IMR-90 (cell line): ENCODE measurements at regions not wholly inside any gene's neighbourhood (a gene's known extent, or its start where the extent isn't known, plus 50 kb on each side); places are given as distances from the start of the nearest gene placed in this dataset.

ENCODE experiments used
- ATAC-seq: fragments of 200-7000 bp; cut with Tn5 transposase; 2 replicates; pipeline ENCODE4 v1.9.1; 2020; ENCODE audit warnings: low read depth, mild to moderate bottlenecking, moderate library complexity
- BruUV-seq: library from RNA; stranded (reverse); fragments of 400-500 nt; replicated peaks from 2 replicates; lab custom pipeline; 2021; lab: Mats Ljungman, UMichigan
- CTCF ChIA-PET: fragments of 300-600 bp; formaldehyde crosslinking; extraction: SDS; loops from one replicate; lab custom pipeline; 2021; ENCODE audit warnings: antibody characterized with exemption; lab: Yijun Ruan, JAX
- POLR2A ChIA-PET: fragments of 300-600 bp; sonication (Branson Sonifier 250); formaldehyde crosslinking; loops from one replicate; lab custom pipeline; 2022; ENCODE audit warnings: antibody characterized with exemption; ENCODE audit not compliant: unreplicated experiment; lab: Charles Lee
- DNase-seq: peaks from one replicate; pipeline ENCODE4 v3.0.0; 2013
- H2AFZ ChIP-seq: replicated peaks from 2 replicates; pipeline ENCODE3; 2013; ENCODE audit warnings: low read length, mild to moderate bottlenecking; ENCODE audit not compliant: poor library complexity
- H2AK5ac ChIP-seq: 2 replicates; pipeline ENCODE4 v1.6.1; 2013; ENCODE audit warnings: low read depth, low read length, inconsistent platforms
- H2AK9ac ChIP-seq: replicated peaks from 2 replicates; pipeline ENCODE3; 2013; ENCODE audit warnings: mild to moderate bottlenecking, low read depth, low read length, moderate library complexity; ENCODE audit not compliant: poor library complexity
- H2BK120ac ChIP-seq: 2 replicates; pipeline ENCODE4 v1.6.1; 2013; ENCODE audit warnings: low read depth, low read length, inconsistent platforms
- H2BK15ac ChIP-seq: 3 replicates; pipeline ENCODE4 v1.6.1; 2013; ENCODE audit warnings: low read depth, low read length, inconsistent platforms
- H2BK20ac ChIP-seq: 2 replicates; pipeline ENCODE4 v1.6.1; 2013; ENCODE audit warnings: low read depth, mild to moderate bottlenecking, inconsistent platforms, low read length, moderate library complexity
- H2BK5ac ChIP-seq: 2 replicates; pipeline ENCODE4 v1.6.1; 2013; ENCODE audit warnings: mild to moderate bottlenecking, low read depth, low read length, inconsistent platforms; ENCODE audit not compliant: poor library complexity, severe bottlenecking
- H3K14ac ChIP-seq: replicated peaks from 2 replicates; pipeline ENCODE4 v1.6.1; 2013; ENCODE audit warnings: low read depth, low read length, inconsistent platforms
- H3K18ac ChIP-seq: 2 replicates; pipeline ENCODE4 v1.6.1; 2013; ENCODE audit warnings: low read depth, low read length, control low read depth
- H3K23ac ChIP-seq: 2 replicates; pipeline ENCODE4 v1.6.1; 2013; ENCODE audit warnings: low read depth, low read length, inconsistent platforms
- H3K27ac ChIP-seq: 2 replicates; pipeline ENCODE4 v1.5.1; 2013; ENCODE audit warnings: mild to moderate bottlenecking, control low read depth, low read length; ENCODE audit not compliant: insufficient read depth
- H3K27me3 ChIP-seq: 2 replicates; pipeline ENCODE4 v1.6.1; 2013; ENCODE audit warnings: low read length; ENCODE audit not compliant: control insufficient read depth, insufficient read depth
- H3K36me3 ChIP-seq: 2 replicates; pipeline ENCODE4 v1.6.1; 2013; ENCODE audit warnings: low read length, mixed read lengths; ENCODE audit not compliant: control insufficient read depth, insufficient read depth
- H3K4ac ChIP-seq: 2 replicates; pipeline ENCODE4 v1.6.1; 2013; ENCODE audit warnings: low read depth, low read length, inconsistent platforms
- H3K4me1 ChIP-seq: 2 replicates; pipeline ENCODE4 v1.6.1; 2013; ENCODE audit warnings: low read length, mixed read lengths; ENCODE audit not compliant: control insufficient read depth, insufficient read depth
- H3K4me2 ChIP-seq: 2 replicates; pipeline ENCODE4 v1.6.1; 2013; ENCODE audit warnings: low read depth, mild to moderate bottlenecking, control low read depth, low read length, moderate library complexity
- H3K4me3 ChIP-seq: 2 replicates; pipeline ENCODE4 v1.5.1; 2013; ENCODE audit warnings: low read depth, mild to moderate bottlenecking, control low read depth, low read length, moderate library complexity; ENCODE audit not compliant: insufficient read depth
- H3K56ac ChIP-seq: 2 replicates; pipeline ENCODE4 v1.6.1; 2013; ENCODE audit warnings: low read length, inconsistent platforms; ENCODE audit not compliant: insufficient read depth; ENCODE audit errors: extremely low read depth
- H3K79me1 ChIP-seq, 2 experiments: 2 replicates each; pipeline ENCODE4 v1.6.1; 2013; ENCODE audit warnings: low read length in 2 of 2, inconsistent platforms in 1 of 2, low read depth in 1 of 2
- H3K9ac ChIP-seq: 2 replicates; pipeline ENCODE4 v1.6.1; 2013; ENCODE audit warnings: low read depth, low read length, control low read depth
- H3K9me1 ChIP-seq: 2 replicates; pipeline ENCODE4 v1.6.1; 2013; ENCODE audit warnings: low read length, inconsistent platforms; ENCODE audit not compliant: insufficient read depth
- H3K9me3 ChIP-seq: 2 replicates; pipeline ENCODE4 v1.6.1; 2013; ENCODE audit warnings: low read length; ENCODE audit not compliant: control insufficient read depth, insufficient read depth
- H4K20me1 ChIP-seq: 2 replicates; pipeline ENCODE4 v1.6.1; 2013; ENCODE audit warnings: low read length, inconsistent platforms; ENCODE audit not compliant: insufficient read depth
- H4K5ac ChIP-seq: 2 replicates; pipeline ENCODE4 v1.6.1; 2013; ENCODE audit warnings: mild to moderate bottlenecking, low read depth, low read length, control low read depth
- H4K8ac ChIP-seq, 2 experiments: 2 replicates each; pipeline ENCODE4 v1.6.1; 2013; ENCODE audit warnings: low read depth in 2 of 2, low read length in 2 of 2, control low read depth in 1 of 2, inconsistent platforms in 1 of 2
- H4K91ac ChIP-seq: 2 replicates; pipeline ENCODE4 v1.6.1; 2013; ENCODE audit warnings: low read depth, low read length, inconsistent platforms; ENCODE audit not compliant: insufficient read depth
- BHLHE40 ChIP-seq: fragments of 150-350 bp; IDR thresholded peaks from 2 replicates; pipeline ENCODE4 v1.6.1; 2016; ENCODE audit warnings: mild to moderate bottlenecking, low read depth, low read length
- CEBPB ChIP-seq: IDR thresholded peaks from 2 replicates; pipeline ENCODE4 v1.6.1; 2012; ENCODE audit warnings: low read depth, low read length, improper control_type of control experiment
- CHD1 ChIP-seq: IDR thresholded peaks from 2 replicates; pipeline ENCODE4 v1.6.1; 2012; ENCODE audit warnings: low read depth, low read length, improper control_type of control experiment
- FOS ChIP-seq: fragments of 150-350 bp; IDR thresholded peaks from 2 replicates; pipeline ENCODE4 v1.6.1; 2016; ENCODE audit warnings: low read depth, low read length
- MAFK ChIP-seq: IDR thresholded peaks from 2 replicates; pipeline ENCODE4 v1.6.1; 2012; ENCODE audit warnings: low read depth, low read length, improper control_type of control experiment
- MAZ ChIP-seq: IDR thresholded peaks from 2 replicates; pipeline ENCODE4 v1.6.1; 2012; ENCODE audit warnings: low read depth, mild to moderate bottlenecking, low read length, improper control_type of control experiment, moderate library complexity, borderline replicate concordance
- MXI1 ChIP-seq: IDR thresholded peaks from 2 replicates; pipeline ENCODE4 v1.6.1; 2012; ENCODE audit warnings: low read depth, mild to moderate bottlenecking, low read length, moderate library complexity, borderline replicate concordance
- NFE2L2 ChIP-seq: fragments of 150-350 bp; IDR thresholded peaks from 2 replicates; pipeline ENCODE4 v1.6.1; 2016; ENCODE audit warnings: low read depth, mild to moderate bottlenecking, low read length
- POLR2A ChIP-seq: IDR thresholded peaks from 2 replicates; pipeline ENCODE4 v1.6.1; 2012; ENCODE audit warnings: mild to moderate bottlenecking, low read depth, low read length
- RAD21 ChIP-seq: IDR thresholded peaks from 2 replicates; pipeline ENCODE4 v1.6.1; 2012; ENCODE audit warnings: low read length, improper control_type of control experiment
- RCOR1 ChIP-seq: IDR thresholded peaks from 2 replicates; pipeline ENCODE4 v1.6.1; 2012; ENCODE audit warnings: mild to moderate bottlenecking, low read length, improper control_type of control experiment; ENCODE audit not compliant: insufficient replicate concordance
- RFX5 ChIP-seq: IDR thresholded peaks from 2 replicates; pipeline ENCODE4 v1.8.0; 2012; ENCODE audit warnings: low read depth, mild to moderate bottlenecking, low read length, moderate library complexity
- SMC3 ChIP-seq: fragments of 150-350 bp; IDR thresholded peaks from 2 replicates; pipeline ENCODE4 v1.6.1; 2016; ENCODE audit warnings: low read depth, mild to moderate bottlenecking, antibody characterized with exemption, low read length, moderate library complexity
- dilution Hi-C: fragments of 300-500 bp; cut with HindIII; formaldehyde crosslinking; loops from one replicate; pipeline ENCODE4 v1.14.3; 2018; ENCODE audit warnings: low sequenced_read_pairs; ENCODE audit not compliant: unreplicated experiment
- in situ Hi-C: fragments of 300-500 bp; cut with MboI; formaldehyde crosslinking; loops from 3 replicates; pipeline ENCODE4 v1.14.3; 2019; ENCODE audit warnings: low sequenced_read_pairs, inconsistent platforms, mixed read lengths
- intact Hi-C: fragments of 100-400 bp; cut with micrococcal nuclease; formaldehyde crosslinking; loops from 2 replicates; pipeline ENCODE4 v1.10.0; 2022
- TF ChIP-seq, protein P1 (sequence below): fragments of 150-350 bp; IDR thresholded peaks from 2 replicates; pipeline ENCODE4 v1.6.1; 2017; ENCODE audit warnings: mild to moderate bottlenecking, antibody characterized with exemption, low read length, low read depth
- TF ChIP-seq, protein P2 (sequence below): fragments of 150-350 bp; IDR thresholded peaks from 2 replicates; pipeline ENCODE4 v1.6.1; 2016; ENCODE audit warnings: low read depth, mild to moderate bottlenecking, low read length, moderate library complexity, borderline replicate concordance
- TF ChIP-seq, protein P3 (sequence below): conservative IDR thresholded peaks from 2 replicates; pipeline ENCODE4 v1.5.1; 2012; ENCODE audit warnings: mild to moderate bottlenecking, low read depth, low read length, improper control_type of control experiment

DNA sequence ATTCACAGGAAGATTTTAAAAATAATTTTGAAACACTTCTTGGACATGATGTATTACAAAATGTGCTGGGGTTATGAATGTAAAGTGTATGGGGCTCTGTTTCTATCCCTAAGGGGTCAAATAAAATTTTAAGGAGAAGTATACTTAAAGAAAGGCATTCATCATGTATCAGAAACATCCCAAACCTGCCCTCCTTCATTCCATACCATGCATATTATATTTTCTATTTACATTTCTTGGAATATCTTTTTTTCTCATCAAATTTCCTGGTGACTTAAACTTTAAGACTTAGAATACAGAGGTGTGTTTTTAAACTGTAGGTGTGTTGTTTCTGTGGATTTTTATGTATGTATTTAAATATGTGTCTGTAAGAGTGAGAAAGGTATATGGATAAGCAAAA, 96.1 kb upstream of the ADAMTS19 start:
- no peak overlapping the region for H3K27ac ChIP-seq
- TF ChIP-seq, protein P1, sequence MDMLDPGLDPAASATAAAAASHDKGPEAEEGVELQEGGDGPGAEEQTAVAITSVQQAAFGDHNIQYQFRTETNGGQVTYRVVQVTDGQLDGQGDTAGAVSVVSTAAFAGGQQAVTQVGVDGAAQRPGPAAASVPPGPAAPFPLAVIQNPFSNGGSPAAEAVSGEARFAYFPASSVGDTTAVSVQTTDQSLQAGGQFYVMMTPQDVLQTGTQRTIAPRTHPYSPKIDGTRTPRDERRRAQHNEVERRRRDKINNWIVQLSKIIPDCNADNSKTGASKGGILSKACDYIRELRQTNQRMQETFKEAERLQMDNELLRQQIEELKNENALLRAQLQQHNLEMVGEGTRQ = no peak
- TF ChIP-seq, protein P2, sequence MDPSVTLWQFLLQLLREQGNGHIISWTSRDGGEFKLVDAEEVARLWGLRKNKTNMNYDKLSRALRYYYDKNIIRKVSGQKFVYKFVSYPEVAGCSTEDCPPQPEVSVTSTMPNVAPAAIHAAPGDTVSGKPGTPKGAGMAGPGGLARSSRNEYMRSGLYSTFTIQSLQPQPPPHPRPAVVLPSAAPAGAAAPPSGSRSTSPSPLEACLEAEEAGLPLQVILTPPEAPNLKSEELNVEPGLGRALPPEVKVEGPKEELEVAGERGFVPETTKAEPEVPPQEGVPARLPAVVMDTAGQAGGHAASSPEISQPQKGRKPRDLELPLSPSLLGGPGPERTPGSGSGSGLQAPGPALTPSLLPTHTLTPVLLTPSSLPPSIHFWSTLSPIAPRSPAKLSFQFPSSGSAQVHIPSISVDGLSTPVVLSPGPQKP = no peak
- TF ChIP-seq RCOR1 (no peak), NFE2L2 (no peak), SMC3 (no peak), FOS (no peak), BHLHE40 (no peak), POLR2A (no peak), CHD1 (no peak), MAFK (no peak), RFX5 (no peak), MAZ (no peak), RAD21 (no peak), CEBPB (no peak), MXI1 (no peak)
- TF ChIP-seq, protein P3, sequence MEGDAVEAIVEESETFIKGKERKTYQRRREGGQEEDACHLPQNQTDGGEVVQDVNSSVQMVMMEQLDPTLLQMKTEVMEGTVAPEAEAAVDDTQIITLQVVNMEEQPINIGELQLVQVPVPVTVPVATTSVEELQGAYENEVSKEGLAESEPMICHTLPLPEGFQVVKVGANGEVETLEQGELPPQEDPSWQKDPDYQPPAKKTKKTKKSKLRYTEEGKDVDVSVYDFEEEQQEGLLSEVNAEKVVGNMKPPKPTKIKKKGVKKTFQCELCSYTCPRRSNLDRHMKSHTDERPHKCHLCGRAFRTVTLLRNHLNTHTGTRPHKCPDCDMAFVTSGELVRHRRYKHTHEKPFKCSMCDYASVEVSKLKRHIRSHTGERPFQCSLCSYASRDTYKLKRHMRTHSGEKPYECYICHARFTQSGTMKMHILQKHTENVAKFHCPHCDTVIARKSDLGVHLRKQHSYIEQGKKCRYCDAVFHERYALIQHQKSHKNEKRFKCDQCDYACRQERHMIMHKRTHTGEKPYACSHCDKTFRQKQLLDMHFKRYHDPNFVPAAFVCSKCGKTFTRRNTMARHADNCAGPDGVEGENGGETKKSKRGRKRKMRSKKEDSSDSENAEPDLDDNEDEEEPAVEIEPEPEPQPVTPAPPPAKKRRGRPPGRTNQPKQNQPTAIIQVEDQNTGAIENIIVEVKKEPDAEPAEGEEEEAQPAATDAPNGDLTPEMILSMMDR = no peak
- no peak overlapping the region for H3K4me3 ChIP-seq
- no TSS peak for BruUV-seq
- no peak overlapping the region for H2AFZ ChIP-seq
- no peaks in the 10 kb centered on the region for H3K9me3 ChIP-seq
- in situ Hi-C loops = no loop called here
- intact Hi-C loops = no loop called here
- POLR2A ChIA-PET = no interaction called here
- no peaks in the 10 kb centered on the region for H3K79me1 ChIP-seq
- no peak overlapping the region for H2BK15ac ChIP-seq
- no peak overlapping the region for H2AK9ac ChIP-seq
- H3K4me1 ChIP-seq = no peaks in the 10 kb centered on the region
- no peaks in the 10 kb centered on the region for H3K27me3 ChIP-seq
- H4K91ac ChIP-seq = no peak overlapping the region
- DNase-seq (no peak), ATAC-seq (no peak)
- no peak overlapping the region for H2BK120ac ChIP-seq
- no peak overlapping the region for H2BK20ac ChIP-seq
- no peak overlapping the region for H3K9ac ChIP-seq
- H2AK5ac ChIP-seq = no peak overlapping the region
- H3K18ac ChIP-seq = no peak overlapping the region
- H3K14ac ChIP-seq = no peak overlapping the region
- H4K8ac ChIP-seq = no peak overlapping the region
- no peaks in the 10 kb centered on the region for H3K36me3 ChIP-seq
- no peak overlapping the region for H3K23ac ChIP-seq
- H2BK5ac ChIP-seq = no peak overlapping the region
- no peak overlapping the region for H3K4me2 ChIP-seq
- H3K56ac ChIP-seq = no peak overlapping the region
- H4K5ac ChIP-seq = no peak overlapping the region
- no peak overlapping the region for H3K4ac ChIP-seq
- dilution Hi-C loops = no loop called here
- no peaks in the 10 kb centered on the region for H3K9me1 ChIP-seq
- no peaks in the 10 kb centered on the region for H4K20me1 ChIP-seq
- CTCF ChIA-PET = no interaction called here
